ENCODE measurements at regions not wholly inside any gene's neighbourhood (a gene's known extent, or its start where the extent isn't known, plus 50 kb on each side); places are given as distances from the start of the nearest gene placed in this dataset.

- no peak for DNase-seq (ENCODE audit: low read depth)
Measured at GRCh38 chr16:55169780-55170179, 154.2 kb upstream of the IRX6 start.

GRCh38 chr16:55171241-55171640 lies 152.8 kb upstream of the IRX6 start:
- no peak for DNase-seq (ENCODE audit: low read depth)

GRCh38 chr16:55175389-55175788 lies 148.6 kb upstream of the IRX6 start:
- no peak for DNase-seq (ENCODE audit: low read depth)

GRCh38 chr16:55176901-55177300 lies 147.1 kb upstream of the IRX6 start:
- no peak for DNase-seq (ENCODE audit: low read depth)

- DNase-seq (ENCODE audit: low read depth) = no peak
Measured at GRCh38 chr16:55179411-55179810, 144.6 kb upstream of the IRX6 start.

- DNase-seq (ENCODE audit: low read depth) = no peak
Measured at GRCh38 chr16:55179852-55180585, 144.0 kb upstream of the IRX6 start.

GRCh38 chr16:55184052-55184451 lies 140.0 kb upstream of the IRX6 start:
- DNase-seq (ENCODE audit: low read depth) = no peak

GRCh38 chr16:55184619-55185018 lies 139.4 kb upstream of the IRX6 start:
- no peak for DNase-seq (ENCODE audit: low read depth)

- no peak for DNase-seq (ENCODE audit: low read depth)
Measured at GRCh38 chr16:55189224-55189623, 134.8 kb upstream of the IRX6 start.

- DNase-seq (ENCODE audit: low read depth) = no peak
Measured at GRCh38 chr16:55189682-55190636, 134.0 kb upstream of the IRX6 start.

- DNase-seq (ENCODE audit: low read depth) = no peak
Measured at GRCh38 chr16:55192734-55193133, 131.3 kb upstream of the IRX6 start.

GRCh38 chr16:55203570-55203969 lies 120.4 kb upstream of the IRX6 start:
- DNase-seq (ENCODE audit: low read depth) = no peak

GRCh38 chr16:55204069-55204468 lies 119.9 kb upstream of the IRX6 start:
- DNase-seq (ENCODE audit: low read depth) = no peak

- no peak for DNase-seq (ENCODE audit: low read depth)
Measured at GRCh38 chr16:55204923-55205322, 119.1 kb upstream of the IRX6 start.

- no peak for DNase-seq (ENCODE audit: low read depth)
Measured at GRCh38 chr16:55207693-55208428, 116.1 kb upstream of the IRX6 start.

GRCh38 chr16:55209626-55210025 lies 114.4 kb upstream of the IRX6 start:
- no peak for DNase-seq (ENCODE audit: low read depth)

- DNase-seq (ENCODE audit: low read depth) = no peak
Measured at GRCh38 chr16:55212791-55213190, 111.2 kb upstream of the IRX6 start.

GRCh38 chr16:55214412-55214811 lies 109.6 kb upstream of the IRX6 start:
- no peak for DNase-seq (ENCODE audit: low read depth)

GRCh38 chr16:55214974-55215494 lies 109.0 kb upstream of the IRX6 start:
- no peak for DNase-seq (ENCODE audit: low read depth)

- DNase-seq (ENCODE audit: low read depth) = no peak
Measured at GRCh38 chr16:55217392-55217791, 106.6 kb upstream of the IRX6 start.

- DNase-seq (ENCODE audit: low read depth) = no peak
Measured at GRCh38 chr16:55221836-55222235, 102.2 kb upstream of the IRX6 start.

GRCh38 chr16:55222486-55222885 lies 101.5 kb upstream of the IRX6 start:
- no peak for DNase-seq (ENCODE audit: low read depth)

All from GM04503 (cell line).